Erythroblast (primary cell): ENCODE measurements at regions not wholly inside any gene's neighbourhood (a gene's known extent, or its start where the extent isn't known, plus 50 kb on each side); places are given as distances from the start of the nearest gene placed in this dataset.

ENCODE experiments used
- GATA1 ChIP-seq: IDR thresholded peaks from 2 replicates; pipeline ENCODE4 v1.6.1; 2011; ENCODE audit warnings: low read depth, mild to moderate bottlenecking, control low read depth, low read length, moderate library complexity
- POLR2A ChIP-seq: IDR thresholded peaks from 2 replicates; pipeline ENCODE4 v1.6.1; 2011; ENCODE audit warnings: mild to moderate bottlenecking, low read length

GRCh38 chr7:85940798-85941197, 702.9 kb upstream of the GRM3 start:
- no peak for TF ChIP-seq POLR2A
- TF ChIP-seq GATA1: no peak
